ENCODE measurements at regions not wholly inside any gene's neighbourhood (a gene's known extent, or its start where the extent isn't known, plus 50 kb on each side); places are given as distances from the start of the nearest gene placed in this dataset.

GRCh38 chr7:114160925-114161324 lies 242.1 kb upstream of the PPP1R3A start:
- TF ChIP-seq CTCF (IDR thresholded peaks at IDR 0.05) (no peak), POLR2A (IDR thresholded peaks at IDR 0.05) (no peak)
